ENCODE measurements at regions not wholly inside any gene's neighbourhood (a gene's known extent, or its start where the extent isn't known, plus 50 kb on each side); places are given as distances from the start of the nearest gene placed in this dataset.
A peak's percentile ranks its signal among the peaks of the same experiment; 100 is the strongest.

GRCh38 chr2:156797832-156798231, 361.7 kb downstream of the GPD2 start:
- no peak overlapping the region for H3K27ac ChIP-seq
- ATAC-seq (replicated peaks in 6 of 8): no peak
- no peak overlapping the region for H3K4me3 ChIP-seq

GRCh38 chr2:156800065-156800653, 364.0 kb downstream of the GPD2 start:
- H3K27ac ChIP-seq: no peak overlapping the region
- ATAC-seq (replicated peaks in 6 of 8): peak in 6 of 8 experiments; percentile 61 to 81 (median 72)
- peaks cover 12 to 40% of the 10 kb centered on the region in 2 donors for H3K4me1 ChIP-seq (replicated peaks in 1 of 2)
- peak overlapping the region in 1 of 5 donors; percentile 18 for H3K4me3 ChIP-seq
- in situ Hi-C loops (cut with MboI; ENCODE audit: low pct_unique_long_range_greater_than_20kb in 2 of 9, low sequenced_read_pairs in 9 of 9, unreplicated experiment in 9 of 9): no loop called here
- WGBS, 10 experiments: 0 to 77% (median 5%) methylated on average over 1 to 3 of the region's 3 CpGs; no CpG with 5 or more reads in 1 of the 10 experiments

More at GRCh38 chr2:156797832-156798231, 361.7 kb downstream of the GPD2 start:
- WGBS, 10 experiments: 50 to 100% (median 90%) methylated on average over 1 to 2 of the region's 2 CpGs; no CpG with 5 or more reads in 1 of the 10 experiments
- in situ Hi-C loops (cut with MboI; ENCODE audit: low pct_unique_long_range_greater_than_20kb in 2 of 9, low sequenced_read_pairs in 9 of 9, unreplicated experiment in 9 of 9): no loop called here
- peaks cover 12 to 29% of the 10 kb centered on the region in 2 donors for H3K4me1 ChIP-seq (replicated peaks in 1 of 2)

- 16 to 60% (median 39%) methylated on average over 2 to 8 of the region's 8 CpGs for WGBS, 10 experiments
- Histone ChIP-seq H3K4me3 (peak overlapping the region in 1 of 5 donors; percentile 18), H3K4me1 (replicated peaks in 1 of 2) (peaks cover 12 to 40% of the 10 kb centered on the region in 2 donors), H3K27ac (no peak overlapping the region)
- in situ Hi-C loops (cut with MboI; ENCODE audit: low pct_unique_long_range_greater_than_20kb in 2 of 9, low sequenced_read_pairs in 9 of 9, unreplicated experiment in 9 of 9): no loop called here
- peak in 6 of 8 experiments; percentile 52 to 87 (median 70) for ATAC-seq (replicated peaks in 6 of 8)
Measured at GRCh38 chr2:156800781-156801361, 364.7 kb downstream of the GPD2 start.

- Histone ChIP-seq H3K27ac (no peak overlapping the region), H3K4me1 (replicated peaks in 1 of 2) (peaks cover 12 to 40% of the 10 kb centered on the region in 2 donors), H3K4me3 (no peak overlapping the region)
- ATAC-seq (replicated peaks in 6 of 8): peak in 1 of 8 experiments; percentile 25
- in situ Hi-C loops (cut with MboI; ENCODE audit: low pct_unique_long_range_greater_than_20kb in 2 of 9, low sequenced_read_pairs in 9 of 9, unreplicated experiment in 9 of 9): no loop called here
- 22 to 80% (median 62%) methylated on average over 1 to 8 of the region's 10 CpGs; no CpG with 5 or more reads in 4 of the 10 experiments for WGBS, 10 experiments
Measured at GRCh38 chr2:156803243-156803642, 367.1 kb downstream of the GPD2 start.

GRCh38 chr2:156803967-156804366, 367.8 kb downstream of the GPD2 start:
- Histone ChIP-seq H3K4me1 (replicated peaks in 1 of 2) (peaks cover 12 to 40% of the 10 kb centered on the region in 2 donors), H3K27ac (no peak overlapping the region), H3K4me3 (no peak overlapping the region)
- ATAC-seq (replicated peaks in 6 of 8): no peak
- 58 to 100% (median 93%) methylated on average over 3 to 5 of the region's 5 CpGs; no CpG with 5 or more reads in 2 of the 10 experiments for WGBS, 10 experiments
- in situ Hi-C loops (cut with MboI; ENCODE audit: low pct_unique_long_range_greater_than_20kb in 2 of 9, low sequenced_read_pairs in 9 of 9, unreplicated experiment in 9 of 9): no loop called here

GRCh38 chr2:156810094-156810493, 373.9 kb downstream of the GPD2 start:
- Histone ChIP-seq H3K4me1 (replicated peaks in 1 of 2) (no peaks in the 10 kb centered on the region), H3K27ac (no peak overlapping the region), H3K4me3 (no peak overlapping the region)
- ATAC-seq (replicated peaks in 6 of 8): no peak
- in situ Hi-C loops (cut with MboI; ENCODE audit: low pct_unique_long_range_greater_than_20kb in 2 of 9, low sequenced_read_pairs in 9 of 9, unreplicated experiment in 9 of 9): no loop called here
- WGBS, 10 experiments: 20 to 100% (median 77%) methylated on average over 1 to 2 of the region's 2 CpGs; no CpG with 5 or more reads in 6 of the 10 experiments

- Histone ChIP-seq H3K4me1 (replicated peaks in 1 of 2) (no peaks in the 10 kb centered on the region), H3K27ac (no peak overlapping the region), H3K4me3 (no peak overlapping the region)
- ATAC-seq (replicated peaks in 6 of 8): no peak
- in situ Hi-C loops (cut with MboI; ENCODE audit: low pct_unique_long_range_greater_than_20kb in 2 of 9, low sequenced_read_pairs in 9 of 9, unreplicated experiment in 9 of 9): no loop called here
- 44 to 100% (median 89%) methylated on average over 1 of the region's 1 CpG; no CpG with 5 or more reads in 3 of the 10 experiments for WGBS, 10 experiments
Measured at GRCh38 chr2:156812496-156812895, 376.3 kb downstream of the GPD2 start.

- no peak for ATAC-seq (replicated peaks in 6 of 8)
- no peaks in the 10 kb centered on the region for H3K4me1 ChIP-seq (replicated peaks in 1 of 2)
- H3K4me3 ChIP-seq: no peak overlapping the region
- in situ Hi-C loops (cut with MboI; ENCODE audit: low pct_unique_long_range_greater_than_20kb in 2 of 9, low sequenced_read_pairs in 9 of 9, unreplicated experiment in 9 of 9): no loop called here
- WGBS, 10 experiments: 33 to 100% (median 90%) methylated on average over 1 of the region's 1 CpG; no CpG with 5 or more reads in 2 of the 10 experiments
- H3K27ac ChIP-seq: no peak overlapping the region
Measured at GRCh38 chr2:156817430-156817829, 381.3 kb downstream of the GPD2 start.

GRCh38 chr2:156818221-156818620, 382.0 kb downstream of the GPD2 start:
- in situ Hi-C loops (cut with MboI; ENCODE audit: low pct_unique_long_range_greater_than_20kb in 2 of 9, low sequenced_read_pairs in 9 of 9, unreplicated experiment in 9 of 9): no loop called here
- Histone ChIP-seq H3K27ac (no peak overlapping the region), H3K4me3 (no peak overlapping the region), H3K4me1 (replicated peaks in 1 of 2) (no peaks in the 10 kb centered on the region)
- ATAC-seq (replicated peaks in 6 of 8): no peak
- 40 to 95% (median 81%) methylated on average over 1 to 5 of the region's 6 CpGs; no CpG with 5 or more reads in 2 of the 10 experiments for WGBS, 10 experiments

- in situ Hi-C loops (cut with MboI; ENCODE audit: low pct_unique_long_range_greater_than_20kb in 2 of 9, low sequenced_read_pairs in 9 of 9, unreplicated experiment in 9 of 9): no loop called here
- Histone ChIP-seq H3K4me3 (no peak overlapping the region), H3K27ac (no peak overlapping the region), H3K4me1 (replicated peaks in 1 of 2) (no peaks in the 10 kb centered on the region)
- no peak for ATAC-seq (replicated peaks in 6 of 8)
- 0 to 100% (median 57%) methylated on average over 1 to 3 of the region's 3 CpGs for WGBS, 10 experiments
Measured at GRCh38 chr2:156818944-156819343, 382.8 kb downstream of the GPD2 start.

- WGBS, 10 experiments: 21 to 100% (median 88%) methylated on average over 1 to 2 of the region's 2 CpGs; no CpG with 5 or more reads in 2 of the 10 experiments
- no peaks in the 10 kb centered on the region for H3K4me1 ChIP-seq (replicated peaks in 1 of 2)
- no peak overlapping the region for H3K27ac ChIP-seq
- no peak overlapping the region for H3K4me3 ChIP-seq
- in situ Hi-C loops (cut with MboI; ENCODE audit: low pct_unique_long_range_greater_than_20kb in 2 of 9, low sequenced_read_pairs in 9 of 9, unreplicated experiment in 9 of 9): no loop called here
- peak in 2 of 8 experiments; percentile 18 to 37 for ATAC-seq (replicated peaks in 6 of 8)
Measured at GRCh38 chr2:156826341-156826933, 390.3 kb downstream of the GPD2 start.

- in situ Hi-C loops (cut with MboI; ENCODE audit: low pct_unique_long_range_greater_than_20kb in 2 of 9, low sequenced_read_pairs in 9 of 9, unreplicated experiment in 9 of 9): no loop called here
- WGBS, 10 experiments: 60 to 100% (median 91%) methylated on average over 1 of the region's 1 CpG; no CpG with 5 or more reads in 3 of the 10 experiments
Measured at GRCh38 chr2:156834431-156834830, 398.3 kb downstream of the GPD2 start.

GRCh38 chr2:156837635-156838370, 401.6 kb downstream of the GPD2 start:
- no peak for ATAC-seq (replicated peaks in 6 of 8)
- in situ Hi-C loops (cut with MboI; ENCODE audit: low pct_unique_long_range_greater_than_20kb in 2 of 9, low sequenced_read_pairs in 9 of 9, unreplicated experiment in 9 of 9): no loop called here

More at GRCh38 chr2:156834431-156834830, 398.3 kb downstream of the GPD2 start:
- ATAC-seq (replicated peaks in 6 of 8): no peak
- Histone ChIP-seq H3K4me1 (replicated peaks in 1 of 2) (no peaks in the 10 kb centered on the region), H3K4me3 (no peak overlapping the region), H3K27ac (no peak overlapping the region)

More at GRCh38 chr2:156837635-156838370, 401.6 kb downstream of the GPD2 start:
- no peaks in the 10 kb centered on the region for H3K4me1 ChIP-seq (replicated peaks in 1 of 2)
- no peak overlapping the region for H3K27ac ChIP-seq
- H3K4me3 ChIP-seq: no peak overlapping the region
- WGBS, 10 experiments: 28 to 100% (median 74%) methylated on average over 2 to 6 of the region's 6 CpGs

Data from motor neuron (in vitro differentiated cells).